ENCODE measurements at regions not wholly inside any gene's neighbourhood (a gene's known extent, or its start where the extent isn't known, plus 50 kb on each side); places are given as distances from the start of the nearest gene placed in this dataset.

- Mint-ChIP-seq H3K27ac (no peak overlapping the region), H3K4me1 (peaks cover 15% of the 10 kb centered on the region), H3K4me3 (no peak overlapping the region), H3K27me3 (ENCODE audit: low read depth) (peaks cover under 1% of the 10 kb centered on the region; the same call in 1 of the 2 replicates), H3K36me3 (no peaks in the 10 kb centered on the region), H3K9me3 (no peaks in the 10 kb centered on the region)
- TF ChIP-seq CREM (CRISPR knock-in tag; IDR thresholded peaks at IDR 0.05) (no peak), TEAD1 (CRISPR knock-in tag; IDR thresholded peaks at IDR 0.05) (no peak), MAX (CRISPR knock-in tag; IDR thresholded peaks at IDR 0.05) (no peak), FOXJ3 (CRISPR knock-in tag; IDR thresholded peaks at IDR 0.05; ENCODE audit: borderline replicate concordance) (no peak), SMAD4 (CRISPR knock-in tag; IDR thresholded peaks at IDR 0.05) (no peak), ZNF232 (CRISPR knock-in tag; IDR thresholded peaks at IDR 0.05) (no peak), HMGA2 (CRISPR knock-in tag; IDR thresholded peaks at IDR 0.05) (no peak), ZNF219 (CRISPR knock-in tag; IDR thresholded peaks at IDR 0.05; ENCODE audit: borderline replicate concordance) (no peak), ZNF671 (CRISPR knock-in tag; IDR thresholded peaks at IDR 0.05) (no peak), HMGXB4 (CRISPR knock-in tag; IDR thresholded peaks at IDR 0.05) (no peak), ZNF281 (CRISPR knock-in tag; IDR thresholded peaks at IDR 0.05) (no peak), MYBL2 (CRISPR knock-in tag; IDR thresholded peaks at IDR 0.05) (no peak)
- CTCF ChIA-PET: no interaction called here
- POLR2A ChIA-PET: interaction anchor here (1.0 kb wide), 1 partner anchor 106 kb away, joined by 3 read pairs; no protein-coding TSS in a partner anchor
- no peak for ATAC-seq
- no peak for DNase-seq (ENCODE audit: low spot score)
Measured at GRCh38 chr7:81162234-81162633, 243.4 kb upstream of the SEMA3C start.

- H3K27ac Mint-ChIP-seq: peak overlapping the region; percentile 55; the same call in 1 of the 2 replicates
- no peaks in the 10 kb centered on the region for H3K36me3 Mint-ChIP-seq
- no peak overlapping the region for H3K4me3 Mint-ChIP-seq
- H3K4me1 Mint-ChIP-seq: peaks cover 22% of the 10 kb centered on the region
- ATAC-seq (no peak), DNase-seq (ENCODE audit: low spot score) (no peak)
- peaks cover 5% of the 10 kb centered on the region for H3K27me3 Mint-ChIP-seq (ENCODE audit: low read depth)
- CTCF ChIA-PET: no interaction called here
- no peaks in the 10 kb centered on the region for H3K9me3 Mint-ChIP-seq
- POLR2A ChIA-PET: interaction anchor here (1.0 kb wide), 1 partner anchor 106 kb away, joined by 3 read pairs; no protein-coding TSS in a partner anchor
- TF ChIP-seq TEAD1 (CRISPR knock-in tag; IDR thresholded peaks at IDR 0.05) (no peak), CDX4 (CRISPR knock-in tag; IDR thresholded peaks at IDR 0.05; ENCODE audit: borderline replicate concordance) (no peak), NFE2L1 (CRISPR knock-in tag; IDR thresholded peaks at IDR 0.05) (no peak), PREB (CRISPR knock-in tag; IDR thresholded peaks at IDR 0.05; ENCODE audit: borderline replicate concordance) (no peak), IRF1 (CRISPR knock-in tag; IDR thresholded peaks at IDR 0.05) (no peak), SOX15 (CRISPR knock-in tag; IDR thresholded peaks at IDR 0.05) (no peak), USF2 (CRISPR knock-in tag; IDR thresholded peaks at IDR 0.05) (no peak), ATF1 (CRISPR knock-in tag; IDR thresholded peaks at IDR 0.05) (no peak), JAZF1 (CRISPR knock-in tag; IDR thresholded peaks at IDR 0.05) (no peak), PRDM15 (CRISPR knock-in tag; IDR thresholded peaks at IDR 0.05) (no peak), ZSCAN18 (CRISPR knock-in tag; IDR thresholded peaks at IDR 0.05) (no peak)
Measured at GRCh38 chr7:81161451-81162075, 242.7 kb upstream of the SEMA3C start.
